HFFc6 (cell line): ENCODE measurements at regions not wholly inside any gene's neighbourhood (a gene's known extent, or its start where the extent isn't known, plus 50 kb on each side); places are given as distances from the start of the nearest gene placed in this dataset.
"Not testable (repeated sequence)": the region's sequence is repeated elsewhere in the genome, so short reads cannot be mapped to it uniquely, and the experiment has no call there.

Source experiments
- DNase-seq: peaks from one replicate; pipeline ENCODE4 v3.0.0-alpha.2; 2018
- H3K27ac Mint-ChIP-seq: 2 replicates; pipeline ENCODE4 v1.8.0; 2020; ENCODE audit warnings: mild to moderate bottlenecking, mixed read lengths
- H3K27me3 Mint-ChIP-seq: 2 replicates; pipeline ENCODE4 v1.8.0; 2021; ENCODE audit warnings: mild to moderate bottlenecking, moderate library complexity, mixed read lengths; ENCODE audit not compliant: insufficient read depth
- H3K36me3 Mint-ChIP-seq: 2 replicates; pipeline ENCODE4 v1.8.0; 2021; ENCODE audit warnings: low read depth, mixed read lengths
- H3K4me1 Mint-ChIP-seq: 2 replicates; pipeline ENCODE4 v1.8.0; 2020; ENCODE audit warnings: low read depth, mixed read lengths
- H3K4me3 Mint-ChIP-seq: 2 replicates; pipeline ENCODE4 v1.8.0; 2020; ENCODE audit warnings: mild to moderate bottlenecking, moderate library complexity, mixed read lengths
- H3K9me3 Mint-ChIP-seq: 2 replicates; pipeline ENCODE4 v1.8.0; 2020; ENCODE audit warnings: mild to moderate bottlenecking, mixed read lengths
- CTCF ChIP-seq: fragments of 200-600 bp; sonication (generic); IDR thresholded peaks from 2 replicates; pipeline ENCODE4 v1.5.0; 2021; ENCODE audit warnings: antibody characterized with exemption, mild to moderate bottlenecking

GRCh38 chr5:92939428-92939827 is 641.6 kb downstream of the NR2F1-AS1 start:
- Mint-ChIP-seq H3K36me3 (no peaks in the 10 kb centered on the region), H3K9me3 (no peaks in the 10 kb centered on the region), H3K27ac (no peak overlapping the region), H3K27me3 (no peaks in the 10 kb centered on the region; the same call in 1 of the 2 replicates), H3K4me3 (no peak overlapping the region), H3K4me1 (peaks cover 1% of the 10 kb centered on the region)
- DNase-seq, result no peak
- no peak for TF ChIP-seq CTCF

- DNase-seq, H3K27ac Mint-ChIP-seq, H3K9me3 Mint-ChIP-seq, H3K4me3 Mint-ChIP-seq, H3K27me3 Mint-ChIP-seq, H3K4me1 Mint-ChIP-seq, H3K36me3 Mint-ChIP-seq: not testable (repeated sequence)
Observed at GRCh38 chr5:92937396-92937795, 643.6 kb downstream of the NR2F1-AS1 start.

GRCh38 chr5:92930057-92930456 is 651.0 kb downstream of the NR2F1-AS1 start:
- Mint-ChIP-seq H3K4me3 (no peak overlapping the region), H3K27me3 (no peaks in the 10 kb centered on the region; the same call in none of the 2 replicates), H3K9me3 (no peaks in the 10 kb centered on the region), H3K36me3 (no peaks in the 10 kb centered on the region), H3K4me1 (no peaks in the 10 kb centered on the region), H3K27ac (no peak overlapping the region)
- TF ChIP-seq CTCF, result no peak
- DNase-seq, result no peak

GRCh38 chr5:92927291-92927778 is 653.7 kb downstream of the NR2F1-AS1 start:
- Mint-ChIP-seq H3K4me1 (no peaks in the 10 kb centered on the region), H3K4me3 (no peak overlapping the region), H3K27ac (no peak overlapping the region), H3K27me3 (no peaks in the 10 kb centered on the region; the same call in 1 of the 2 replicates), H3K9me3 (no peaks in the 10 kb centered on the region), H3K36me3 (no peaks in the 10 kb centered on the region)
- no peak for TF ChIP-seq CTCF
- DNase-seq, result no peak

- no peak overlapping the region for H3K27ac Mint-ChIP-seq
- no peak overlapping the region for H3K4me3 Mint-ChIP-seq
- H3K36me3 Mint-ChIP-seq, result no peaks in the 10 kb centered on the region
- no peak for TF ChIP-seq CTCF
- H3K27me3 Mint-ChIP-seq, result no peaks in the 10 kb centered on the region; the same call in 1 of the 2 replicates
- H3K4me1 Mint-ChIP-seq, result no peaks in the 10 kb centered on the region
- H3K9me3 Mint-ChIP-seq, result no peaks in the 10 kb centered on the region
- no peak for DNase-seq
Observed at GRCh38 chr5:92923885-92924284, 657.1 kb downstream of the NR2F1-AS1 start.

GRCh38 chr5:92922231-92922967 is 658.6 kb downstream of the NR2F1-AS1 start:
- no peak overlapping the region for H3K4me3 Mint-ChIP-seq
- H3K36me3 Mint-ChIP-seq, result no peaks in the 10 kb centered on the region
- DNase-seq, result no peak
- no peak for TF ChIP-seq CTCF
- no peak overlapping the region for H3K27ac Mint-ChIP-seq
- H3K27me3 Mint-ChIP-seq, result no peaks in the 10 kb centered on the region; the same call in 1 of the 2 replicates
- no peaks in the 10 kb centered on the region for H3K4me1 Mint-ChIP-seq
- no peaks in the 10 kb centered on the region for H3K9me3 Mint-ChIP-seq
